GM12891 (cell line): ENCODE measurements at regions not wholly inside any gene's neighbourhood (a gene's known extent, or its start where the extent isn't known, plus 50 kb on each side); places are given as distances from the start of the nearest gene placed in this dataset.

Experiments
- PAX5 ChIP-seq: IDR thresholded peaks from 2 replicates; pipeline ENCODE4 v1.6.1; 2011; ENCODE audit warnings: low read length, moderate library complexity, mild to moderate bottlenecking; ENCODE audit not compliant: insufficient read depth, severe bottlenecking
- POLR2A ChIP-seq: IDR thresholded peaks from 2 replicates; pipeline ENCODE4 v1.6.1; 2011; ENCODE audit warnings: low read depth, low read length, control low read depth
- POLR2AphosphoS5 ChIP-seq: IDR thresholded peaks from 2 replicates; pipeline ENCODE4 v1.6.1; 2011; ENCODE audit warnings: low read depth, low read length, control low read depth
- POU2F2 ChIP-seq: IDR thresholded peaks from 2 replicates; pipeline ENCODE4 v1.6.1; 2011; ENCODE audit warnings: low read depth, mild to moderate bottlenecking, control low read depth, low read length, moderate library complexity
- SPI1 ChIP-seq: IDR thresholded peaks from 2 replicates; pipeline ENCODE4 v1.6.1; 2011; ENCODE audit warnings: low read depth, low read length, control low read depth
- TAF1 ChIP-seq: IDR thresholded peaks from 2 replicates; pipeline ENCODE4 v1.6.1; 2011; ENCODE audit warnings: low read depth, low read length, control low read depth

DNA sequence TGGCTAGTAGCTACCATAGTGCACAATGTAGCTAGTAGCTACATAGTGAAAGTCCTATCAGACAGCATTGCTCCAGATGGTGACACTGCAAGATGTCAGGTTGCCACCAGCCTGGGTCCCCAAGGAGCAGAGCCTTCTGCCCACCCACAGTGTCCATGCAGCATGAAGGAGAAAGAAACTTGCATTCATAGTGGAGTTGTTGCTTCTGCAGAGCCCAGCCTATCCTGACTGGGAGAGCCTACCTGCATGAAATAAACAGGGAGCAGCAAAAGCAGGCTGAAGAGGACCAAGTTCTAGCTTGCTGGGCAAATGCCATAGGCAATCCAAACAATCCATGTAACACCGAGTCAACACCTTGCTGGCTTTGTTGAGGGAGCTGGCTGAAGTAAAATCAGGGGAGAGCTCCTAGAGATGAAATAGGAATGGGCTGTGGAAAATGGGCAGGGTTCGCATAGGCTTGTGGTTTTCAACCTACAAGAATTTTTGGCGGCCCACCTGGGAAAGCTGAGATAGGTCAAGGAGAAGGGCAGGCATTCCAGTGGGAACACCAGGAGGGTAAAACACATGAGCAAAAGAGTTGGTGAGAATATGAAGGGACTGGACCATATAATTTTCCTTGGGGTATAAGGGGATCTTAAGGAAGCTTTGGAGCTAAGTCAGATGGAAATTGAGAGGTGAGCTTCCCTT, 195.8 kb downstream of the CYP26B1 start:
- no peak for TF ChIP-seq TAF1
- no peak for TF ChIP-seq POLR2AphosphoS5
- TF ChIP-seq POLR2A = no peak
- no peak for TF ChIP-seq SPI1
- no peak for TF ChIP-seq PAX5
- no peak for TF ChIP-seq POU2F2
